HuH-7.5 (cell line): ENCODE measurements at regions not wholly inside any gene's neighbourhood (a gene's known extent, or its start where the extent isn't known, plus 50 kb on each side); places are given as distances from the start of the nearest gene placed in this dataset.
"Not testable (repeated sequence)": the region's sequence is repeated elsewhere in the genome, so short reads cannot be mapped to it uniquely, and the experiment has no call there.

ENCODE experiments used
- DNase-seq: peaks from one replicate; pipeline ENCODE4 v3.0.0; 2011; ENCODE audit warnings: low spot score

DNA sequence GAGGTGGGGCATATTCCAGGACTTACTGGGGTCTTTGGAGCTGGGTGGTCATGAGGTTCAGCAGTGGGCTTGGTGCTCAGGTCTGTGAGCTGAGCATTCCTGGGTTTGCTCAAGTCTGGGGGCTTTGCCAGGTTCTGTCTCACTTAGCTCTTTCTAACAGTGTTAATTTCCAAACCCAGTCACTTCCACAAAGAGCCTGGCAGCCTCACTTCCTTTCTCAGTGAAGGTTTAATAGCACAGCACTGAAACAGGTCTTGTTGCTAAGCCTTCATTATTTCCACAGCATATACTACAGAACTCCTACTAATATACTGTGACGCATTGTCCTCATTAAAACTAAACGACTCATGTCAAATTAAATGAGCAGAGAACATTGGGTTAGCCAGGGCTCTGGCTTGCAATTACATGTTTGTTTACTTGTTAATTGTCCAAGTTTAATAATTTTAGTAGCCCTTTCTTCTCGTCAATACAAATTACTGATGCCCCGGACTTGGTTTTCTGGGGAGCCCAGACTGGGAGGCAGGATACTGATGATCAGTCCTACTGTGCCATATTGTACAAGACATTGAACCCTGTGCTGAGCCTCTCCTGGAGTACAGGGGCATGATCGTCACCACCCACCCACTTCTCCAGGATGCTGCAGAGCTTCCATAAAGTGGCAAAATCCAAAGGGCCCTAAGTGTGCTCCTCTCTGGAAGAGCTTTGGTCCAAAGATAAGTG, 170.7 kb downstream of the IER5 start:
- no peak for DNase-seq

DNA sequence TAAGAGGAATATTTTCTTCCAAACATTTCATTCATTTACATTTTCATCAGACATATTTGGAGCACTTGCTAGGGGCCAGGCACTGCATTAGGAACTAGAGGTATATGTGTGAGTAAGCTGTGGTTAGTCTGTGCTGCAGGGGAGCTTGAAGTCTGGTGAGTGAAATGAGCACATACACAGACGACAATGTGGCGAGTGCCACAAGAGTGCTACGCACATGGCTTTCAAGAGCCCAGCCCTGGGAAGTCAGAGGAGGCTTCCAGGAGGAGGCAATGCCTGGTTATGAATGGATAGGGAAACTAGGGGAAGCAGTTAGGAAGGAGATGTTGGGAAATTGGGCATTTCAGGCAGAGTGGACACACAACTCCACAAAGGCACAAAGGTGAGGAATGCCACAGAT, 171.8 kb downstream of the IER5 start:
- DNase-seq, result no peak

DNA sequence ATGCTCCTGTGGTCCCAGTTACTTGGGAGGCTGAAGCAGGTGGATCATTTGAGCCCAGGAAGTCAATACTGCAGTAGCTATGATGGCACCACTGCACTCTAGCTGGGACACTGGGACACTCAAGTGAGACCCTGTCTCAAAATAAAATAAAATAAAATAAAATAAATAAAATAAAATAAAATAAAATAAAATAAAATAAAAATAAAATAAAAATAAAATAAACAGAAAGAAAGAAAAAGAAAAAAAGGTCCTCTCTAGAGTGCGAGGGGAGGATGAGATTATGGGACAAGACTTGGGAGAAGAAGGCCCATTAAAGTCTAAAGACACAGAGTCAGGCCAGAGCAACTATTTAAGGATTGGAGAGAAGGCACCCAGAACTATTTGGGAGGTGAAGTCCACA, 172.5 kb downstream of the IER5 start:
- DNase-seq, result no peak

DNA sequence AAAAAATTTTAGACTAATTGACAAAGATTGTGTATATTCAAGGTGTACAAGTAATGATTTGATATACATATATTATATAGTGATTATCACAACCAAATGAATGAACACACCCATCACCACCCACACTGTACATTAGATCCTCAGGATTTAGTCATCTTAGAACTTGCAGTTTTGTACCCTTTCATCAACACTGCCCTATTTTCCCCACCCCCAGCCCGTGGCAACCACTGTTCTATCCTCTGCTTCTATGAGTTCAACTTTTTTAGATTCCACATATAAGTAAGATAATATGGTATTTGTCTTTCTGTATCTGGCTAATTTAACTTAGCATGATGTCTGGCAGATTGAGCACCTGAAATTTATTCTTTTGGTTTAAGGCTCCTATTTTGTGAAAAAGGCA, 173.6 kb downstream of the IER5 start:
- no peak for DNase-seq

DNA sequence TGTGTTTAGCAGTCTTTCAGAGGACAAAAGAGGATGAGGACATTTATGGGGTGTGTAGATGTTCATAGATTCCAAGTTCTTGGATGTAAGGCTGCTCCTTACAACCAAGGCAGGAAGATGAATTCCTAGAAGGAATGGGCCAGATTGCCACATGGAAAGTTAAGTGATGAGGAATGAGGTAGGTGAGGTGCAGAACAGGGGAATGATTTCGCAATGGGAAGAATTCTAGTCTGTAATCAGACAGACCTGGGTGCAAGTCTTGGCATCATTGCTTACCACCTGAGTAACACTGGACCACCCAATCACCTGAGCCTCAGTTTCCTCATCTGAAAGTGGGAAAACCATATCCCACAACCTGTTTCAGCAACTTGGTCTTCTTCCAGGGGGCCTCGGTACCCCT, 174.9 kb downstream of the IER5 start:
- DNase-seq, result no peak

DNA sequence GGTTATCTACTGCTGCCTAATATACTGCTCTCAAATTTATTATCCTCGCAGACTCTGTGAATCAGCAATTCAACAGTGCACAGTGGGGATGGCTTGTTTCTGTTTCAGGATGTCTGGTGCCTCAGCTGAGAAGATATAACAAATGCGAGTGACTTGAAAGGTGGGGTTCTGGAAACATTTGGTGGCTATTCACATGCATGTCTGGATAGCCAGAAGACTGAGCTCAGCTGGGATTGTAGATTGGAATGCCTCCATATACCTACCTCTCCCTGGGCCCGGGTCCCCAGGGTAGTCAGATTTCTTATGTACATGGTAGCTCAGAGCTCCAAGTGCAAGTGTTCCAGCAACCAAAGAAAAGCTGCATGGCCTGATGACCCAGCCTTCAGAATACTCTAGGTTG, 176.3 kb downstream of the IER5 start:
- no peak for DNase-seq

DNA sequence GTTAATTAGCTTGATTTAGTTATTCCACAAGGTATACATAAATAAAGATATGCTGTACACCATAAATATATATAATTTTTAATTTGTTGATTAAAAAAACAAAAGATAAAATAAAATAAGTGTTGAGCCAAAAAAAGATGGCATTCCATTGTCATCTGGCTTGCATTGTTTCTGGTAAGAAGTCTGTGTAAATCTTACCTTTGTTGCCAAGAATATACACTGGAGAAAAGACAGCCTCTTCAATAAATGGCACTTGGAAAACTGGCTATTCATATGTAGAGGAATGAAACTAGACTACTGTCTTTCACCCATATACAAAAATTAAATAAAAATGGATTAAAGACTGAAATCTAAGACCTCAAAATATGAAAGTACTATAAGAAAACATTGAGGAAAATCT, 196.5 kb downstream of the IER5 start:
- DNase-seq, result no peak

DNA sequence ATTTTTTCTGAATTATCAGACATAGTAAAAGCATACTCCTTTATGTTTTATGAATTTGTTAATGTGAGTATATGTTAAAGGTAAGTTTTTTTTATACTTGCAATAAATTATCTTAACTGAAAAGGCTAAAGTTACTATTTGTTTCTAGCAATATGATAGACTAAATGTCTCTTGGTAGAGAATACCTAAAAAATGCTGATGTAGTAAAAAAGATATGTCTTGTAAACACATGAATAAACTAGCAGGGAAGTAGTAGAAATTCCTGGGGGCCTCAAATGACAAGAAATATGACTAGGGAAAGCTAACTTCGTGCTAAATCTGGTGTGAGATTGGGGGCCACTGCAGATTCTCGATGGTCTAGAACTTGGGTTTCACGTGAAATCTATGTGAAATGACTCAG, 188.1 kb upstream of the CACNA1E start:
- no peak for DNase-seq

DNA sequence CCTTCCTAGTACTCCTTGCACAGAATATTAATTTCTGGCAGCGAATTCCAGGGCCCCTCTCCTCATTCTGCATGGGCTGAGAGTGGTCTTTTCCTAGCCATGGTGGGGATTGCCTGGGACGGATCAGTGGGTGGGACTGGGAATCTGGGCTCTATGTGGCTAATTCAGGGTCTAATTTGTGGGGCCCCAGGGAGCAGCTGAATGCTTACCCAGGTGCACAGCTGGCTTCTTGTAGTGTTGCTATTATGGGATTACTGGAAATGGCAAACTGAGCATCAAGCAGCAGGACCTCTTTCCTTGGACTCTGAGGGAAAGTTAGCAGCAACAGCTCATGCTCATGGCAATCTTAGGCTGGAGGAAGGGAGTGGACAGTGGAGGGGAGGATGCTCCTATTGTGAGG, 187.1 kb upstream of the CACNA1E start:
- no peak for DNase-seq

DNA sequence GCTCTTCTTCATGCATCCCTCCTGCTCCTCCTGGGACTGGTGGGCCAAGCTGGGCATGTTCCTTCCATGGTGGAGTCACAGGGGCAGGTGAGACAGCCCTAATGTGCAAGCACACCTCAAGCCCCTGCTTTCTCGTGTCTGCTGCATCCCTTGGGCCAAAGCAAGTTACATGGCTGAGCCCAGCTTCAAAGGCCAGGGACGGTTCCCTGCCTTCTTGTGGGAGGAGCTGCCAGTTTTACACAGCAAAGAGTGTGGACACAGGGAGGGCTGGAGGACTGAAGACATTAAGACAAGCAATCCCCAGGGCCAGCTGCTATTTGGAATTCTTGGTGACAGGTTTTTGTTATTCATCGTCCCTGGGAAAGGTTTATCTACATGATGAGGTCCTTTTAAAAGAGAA, 175.2 kb upstream of the CACNA1E start:
- no peak for DNase-seq

DNA sequence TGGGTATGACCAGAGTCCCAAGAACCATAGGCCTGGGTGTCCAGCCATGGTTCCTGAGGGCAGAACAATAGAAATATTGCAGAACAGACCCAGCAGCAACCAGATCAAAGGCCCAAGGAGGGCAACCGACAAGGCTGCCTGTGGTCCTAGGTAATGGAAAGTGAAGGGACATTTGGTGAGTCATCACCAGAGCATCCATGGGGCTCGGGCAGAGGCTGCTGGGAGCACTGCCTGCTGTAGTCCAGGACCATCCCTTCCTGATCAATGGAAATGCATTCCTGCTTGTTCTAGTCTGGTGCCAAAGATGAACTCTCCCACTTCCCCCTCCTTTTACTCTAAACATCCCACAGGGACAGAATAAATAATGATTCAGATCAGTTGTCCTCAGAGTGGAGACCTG, 172.8 kb upstream of the CACNA1E start:
- DNase-seq, result no peak

DNA sequence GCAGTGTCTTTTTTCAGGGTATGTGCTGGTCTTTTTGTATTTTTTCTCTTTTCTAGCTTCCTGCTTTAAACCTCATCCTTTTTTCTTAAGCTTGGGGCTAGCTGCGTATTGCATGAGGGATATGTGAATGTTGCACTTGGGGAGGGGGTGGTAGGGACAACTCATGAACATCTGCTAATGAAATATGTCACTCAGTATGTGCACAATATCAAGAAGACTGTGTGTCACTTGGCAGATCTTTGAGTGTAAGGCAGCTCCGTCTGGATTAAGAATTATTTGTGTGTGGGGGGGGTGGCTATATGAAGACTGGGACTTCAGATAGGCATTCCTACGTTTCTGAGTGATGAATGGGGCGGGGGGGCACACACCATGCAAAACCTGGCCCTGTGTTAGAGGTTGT, 170.4 kb upstream of the CACNA1E start:
- no peak for DNase-seq

DNA sequence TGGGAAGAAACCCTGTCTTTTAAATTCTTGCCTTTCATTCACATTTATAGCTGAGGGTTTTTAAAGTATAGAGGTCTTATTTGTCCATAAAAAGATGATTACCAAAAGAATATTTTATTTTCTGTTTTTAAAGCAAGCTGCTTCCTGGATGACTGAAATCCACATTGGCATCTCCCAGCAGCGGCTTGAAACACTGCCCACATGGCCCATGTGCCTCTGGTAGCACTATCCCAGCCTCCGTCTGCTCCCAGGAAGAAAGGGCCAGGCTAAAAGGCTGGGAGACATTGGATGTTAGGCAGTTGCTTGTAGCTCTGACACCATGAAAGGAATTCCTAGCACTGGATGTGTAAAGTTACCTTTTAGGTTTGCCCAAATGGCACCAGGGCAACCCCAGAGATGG, 169.9 kb upstream of the CACNA1E start:
- no peak for DNase-seq

DNA sequence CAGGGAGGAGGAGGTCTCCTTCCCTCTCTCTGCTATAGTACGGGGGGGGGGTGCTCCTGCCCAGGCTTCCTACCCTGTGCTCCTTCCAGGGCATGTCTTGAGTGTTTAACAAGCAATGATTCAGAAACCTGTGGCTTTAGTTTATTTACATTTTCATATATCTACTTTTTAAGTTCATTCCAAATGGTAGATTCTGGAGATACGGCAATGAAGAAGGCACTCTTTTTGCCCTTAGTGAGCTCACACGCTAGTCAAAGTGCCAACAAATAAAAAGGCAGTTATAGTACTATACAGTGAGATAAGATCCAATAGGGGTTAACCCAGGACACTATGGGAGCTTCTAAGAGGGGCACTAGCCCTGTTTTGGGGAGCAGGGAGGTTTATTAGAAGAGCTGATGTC, 169.3 kb upstream of the CACNA1E start:
- DNase-seq, result no peak

DNA sequence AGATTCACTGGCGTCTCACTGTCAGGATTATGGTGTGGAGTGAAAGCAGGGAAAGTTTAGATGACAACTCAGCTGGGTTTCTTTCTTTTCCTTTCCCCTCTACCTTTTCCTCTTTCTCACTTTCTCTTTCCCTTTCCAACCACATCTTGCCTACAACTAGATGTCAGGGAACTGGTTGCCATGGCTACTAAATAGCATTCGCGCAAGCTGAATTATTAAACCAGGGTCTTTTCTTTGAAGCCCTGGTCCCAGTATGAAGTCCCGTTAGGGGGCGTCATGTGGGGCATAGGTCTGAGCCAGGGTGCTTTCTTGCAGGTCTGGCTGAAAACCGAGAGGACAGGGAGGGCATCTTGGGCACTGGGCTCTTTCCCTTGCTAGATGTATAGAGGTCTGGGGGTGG, 168.4 kb upstream of the CACNA1E start:
- no peak for DNase-seq

DNA sequence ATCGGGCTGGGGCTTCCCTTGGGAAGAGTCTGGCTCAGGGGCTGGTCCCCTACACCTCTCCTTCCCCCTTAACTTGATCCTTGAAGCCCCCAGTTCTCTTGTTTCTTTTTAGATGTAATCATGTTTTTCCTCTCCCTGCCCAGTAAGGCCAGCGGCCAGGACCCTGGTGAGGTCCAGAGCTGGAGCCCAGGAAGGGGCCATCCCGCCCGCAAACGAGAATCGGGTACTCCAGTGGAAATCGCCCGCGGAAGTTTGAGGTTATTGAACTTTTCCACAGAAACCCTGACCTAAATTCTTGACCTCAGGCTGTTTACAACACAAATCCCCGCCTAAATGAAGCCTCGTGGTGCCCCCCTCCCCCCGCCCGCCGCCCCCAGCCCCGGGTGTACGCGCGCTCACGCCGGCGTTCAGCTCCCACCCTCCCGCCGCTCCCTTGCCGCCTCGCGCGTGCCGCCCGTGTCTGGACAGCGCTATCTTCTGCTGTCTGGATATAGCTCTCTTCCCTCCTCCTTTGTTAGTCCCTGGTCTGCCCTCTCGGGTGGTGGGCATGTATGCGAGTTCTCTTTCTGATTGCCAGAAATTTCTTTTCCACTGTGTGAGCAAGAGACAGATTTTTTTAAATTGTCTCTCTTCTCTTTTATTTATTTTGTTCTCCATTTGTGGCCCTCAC, 165.9 kb upstream of the CACNA1E start:
- DNase-seq, result no peak

DNA sequence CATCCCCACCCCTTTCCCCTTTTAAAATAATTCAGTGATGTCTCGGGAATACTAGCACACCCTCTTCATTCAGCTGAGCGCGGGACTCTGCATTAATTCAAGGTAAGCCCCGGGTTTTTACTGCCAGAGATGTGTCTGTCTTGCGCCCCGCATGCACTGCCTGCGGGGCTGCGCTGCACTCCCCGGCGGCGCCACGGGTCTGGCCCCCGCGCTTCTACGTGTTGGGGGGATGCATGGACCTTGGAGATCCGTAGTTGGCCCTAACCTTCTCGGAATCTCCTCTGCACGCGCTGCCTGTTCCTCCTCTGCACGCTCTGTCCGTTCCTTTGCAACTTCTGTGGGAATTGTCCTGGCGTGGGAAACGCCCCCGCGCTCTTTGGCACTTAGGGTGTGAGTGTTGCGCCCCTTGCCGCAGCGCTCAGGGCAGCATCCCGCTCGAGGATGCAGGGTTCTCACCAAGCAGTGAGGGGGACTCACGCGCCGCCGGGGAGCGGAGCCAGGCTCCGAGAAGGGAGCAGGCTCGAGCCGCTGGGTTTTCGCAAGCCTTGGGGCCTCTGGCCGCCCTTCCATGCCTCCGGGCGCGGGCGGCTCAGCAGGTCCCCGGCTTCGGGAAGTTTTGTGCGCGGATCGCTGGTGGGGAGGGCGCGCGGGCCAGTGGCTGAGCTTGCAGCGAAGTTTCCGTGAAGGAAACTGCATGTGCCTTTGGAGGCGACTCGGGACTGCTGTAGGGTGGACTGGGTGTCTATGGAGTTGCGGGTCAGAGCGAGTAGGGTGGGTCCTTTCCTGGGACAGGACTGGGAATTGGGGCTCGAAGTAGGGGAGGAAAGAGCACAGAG, 165.1 kb upstream of the CACNA1E start:
- no peak for DNase-seq

DNA sequence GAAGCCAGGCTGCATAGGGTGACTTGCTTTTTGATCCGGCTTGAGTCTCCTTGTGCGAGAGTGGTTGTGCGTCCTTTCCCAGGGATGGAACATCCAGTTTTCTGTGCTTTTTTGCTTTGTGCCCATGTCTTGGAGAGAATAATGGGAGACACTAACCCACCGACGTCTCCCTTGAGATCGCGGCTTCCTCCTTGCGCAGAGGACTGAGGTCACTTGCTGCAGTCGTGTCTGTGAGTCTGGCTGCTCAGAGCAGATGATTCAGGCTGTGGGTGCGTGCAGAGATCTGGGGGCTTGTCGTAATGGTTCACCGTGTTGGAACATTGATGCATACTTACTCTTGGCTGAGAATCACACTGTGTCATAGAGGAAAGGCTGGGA, 164.5 kb upstream of the CACNA1E start:
- no peak for DNase-seq

DNA sequence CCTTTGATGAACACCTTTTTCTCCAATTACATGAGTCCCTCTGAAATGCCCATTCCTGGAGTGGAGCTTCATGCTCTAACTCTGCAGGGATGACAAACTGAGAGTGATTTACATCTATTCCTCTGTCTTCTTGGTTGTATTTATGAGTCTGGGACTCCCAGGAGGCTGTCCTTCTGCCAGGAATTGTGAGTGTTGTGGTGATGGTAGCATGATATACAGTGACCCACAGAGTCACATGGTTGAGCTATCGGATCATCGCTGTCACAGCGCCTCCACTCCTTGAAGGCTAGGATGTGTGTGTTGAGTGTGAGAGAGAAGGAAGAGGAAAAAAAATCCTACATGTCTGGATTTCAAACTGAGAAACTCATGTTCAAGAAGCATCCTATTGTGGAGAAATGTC, 163.4 kb upstream of the CACNA1E start:
- DNase-seq, result no peak

DNA sequence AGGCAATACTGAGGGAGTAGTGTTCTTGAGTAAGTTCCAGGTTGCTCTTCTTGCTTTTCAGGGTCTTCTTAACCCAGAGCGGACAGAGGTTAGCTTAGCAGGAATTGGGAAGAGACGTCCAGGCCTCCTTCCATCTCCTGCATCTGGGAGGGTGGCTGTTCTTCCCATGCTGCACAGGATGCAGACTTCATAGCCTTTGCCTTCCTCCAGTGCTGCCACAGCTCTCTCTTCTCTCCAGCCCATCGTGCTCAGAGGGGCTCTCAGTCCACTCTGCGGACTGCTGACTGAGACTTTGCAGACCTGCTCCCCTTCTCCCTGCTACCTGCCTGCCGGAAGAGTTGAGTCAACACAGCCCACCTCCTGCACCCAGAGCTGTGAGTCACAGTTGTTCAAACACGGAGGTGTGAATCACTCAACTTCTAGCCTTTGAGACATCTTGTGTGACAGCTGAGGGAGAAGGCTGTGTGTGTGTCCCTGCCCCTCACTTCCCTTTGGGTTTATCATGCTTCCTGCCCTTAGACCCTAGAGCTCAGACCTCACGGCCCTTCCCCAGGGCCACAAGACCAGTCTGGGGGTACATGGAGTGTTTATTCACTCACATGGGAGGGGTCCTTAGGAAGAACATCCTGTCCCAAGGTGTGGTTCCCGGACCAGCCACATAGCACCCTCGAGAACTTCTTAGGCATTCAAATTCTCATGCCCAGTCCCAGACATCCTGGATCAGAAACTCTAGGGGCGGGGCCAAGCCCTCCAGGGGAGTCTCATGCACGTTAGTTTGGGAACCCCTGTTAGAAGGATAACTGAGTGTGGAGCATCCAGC, 158.3 kb upstream of the CACNA1E start:
- no peak for DNase-seq

DNA sequence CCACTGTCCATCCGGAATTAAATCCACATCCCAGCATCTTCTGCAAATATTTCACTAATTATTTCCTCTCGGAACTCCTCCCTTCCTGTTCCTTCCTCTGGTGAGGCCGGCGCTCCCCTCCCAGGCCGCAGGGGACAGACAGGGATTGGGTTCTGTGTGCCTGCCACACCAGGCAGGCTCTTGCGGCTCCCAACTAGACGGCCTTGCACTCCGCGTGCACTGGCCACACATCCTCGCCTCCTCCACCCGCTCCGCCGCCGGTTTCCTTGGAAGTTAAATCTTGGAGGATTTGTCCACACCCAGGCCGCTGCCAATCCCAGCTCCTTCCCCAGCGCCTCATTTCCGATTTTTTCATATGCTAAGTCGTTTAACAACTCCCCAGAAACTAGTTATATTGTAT, 157.6 kb upstream of the CACNA1E start:
- not testable (repeated sequence) for DNase-seq

DNA sequence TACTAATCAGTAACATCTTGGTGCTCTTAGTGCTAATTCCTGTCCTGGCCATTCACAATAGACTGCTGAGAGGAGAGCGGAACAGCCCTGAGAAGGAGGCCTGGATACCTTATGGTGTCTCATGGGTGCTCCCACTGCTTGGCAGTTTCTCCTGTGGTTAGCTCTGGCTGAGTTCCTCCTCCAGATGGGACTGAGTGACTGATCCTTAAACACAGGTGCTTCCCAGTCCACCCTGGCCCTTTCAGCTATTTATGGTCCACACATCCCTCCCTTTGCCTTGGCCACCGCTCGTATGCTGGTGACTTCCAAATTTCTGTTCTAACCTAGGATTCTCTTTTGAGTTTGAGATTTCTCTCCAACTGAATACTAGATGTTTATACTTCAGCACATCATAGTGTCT, 157.0 kb upstream of the CACNA1E start:
- DNase-seq, result no peak
